Thyroid gland (tissue), 4 donors: ENCODE measurements at regions not wholly inside any gene's neighbourhood (a gene's known extent, or its start where the extent isn't known, plus 50 kb on each side); places are given as distances from the start of the nearest gene placed in this dataset.

Experiments used
- CTCF ChIP-seq, 6 experiments: fragments of 200-600 bp in 3 of 6; fragments of 450-650 bp in 3 of 6; sonication (generic) in 3 of 6; IDR thresholded peaks; one replicate each; pipeline ENCODE4 v1.5.1; 2016 to 2019; ENCODE audit warnings: antibody characterized with exemption in 6 of 6, mild to moderate bottlenecking in 2 of 6, inconsistent platforms in 1 of 6, moderate library complexity in 1 of 6
- POLR2A ChIP-seq, 2 donors: fragments of 450-650 bp; IDR thresholded peaks; one replicate each; pipeline ENCODE4 v1.6.1; 2017; ENCODE audit warnings: antibody characterized with exemption in 2 of 2, mild to moderate bottlenecking in 2 of 2, moderate library complexity in 1 of 2

GRCh38 chrX:55335296-55335695, 70.6 kb upstream of the PAGE3 start:
- no peak for TF ChIP-seq POLR2A (IDR thresholded peaks at IDR 0.05)
- TF ChIP-seq CTCF (IDR thresholded peaks at IDR 0.05), result no peak
